AG04450 (cell line): ENCODE measurements at regions not wholly inside any gene's neighbourhood (a gene's known extent, or its start where the extent isn't known, plus 50 kb on each side); places are given as distances from the start of the nearest gene placed in this dataset.

Experiments used
- CTCF ChIA-PET: fragments of 300-600, 350-600 bp; formaldehyde crosslinking; extraction: SDS; loops from one replicate; lab custom pipeline; 2022; ENCODE audit warnings: antibody characterized with exemption, inconsistent platforms; lab: Charles Lee
- POLR2A ChIA-PET: fragments of 350-600 bp; formaldehyde crosslinking; extraction: SDS; loops from one replicate; lab custom pipeline; 2021; ENCODE audit warnings: antibody characterized with exemption, inconsistent platforms; lab: Yijun Ruan, JAX
- DNase-seq: peaks from one replicate; pipeline ENCODE4 v3.0.0-alpha.2; 2011; ENCODE audit warnings: low read depth, low spot score
- H3K27ac ChIP-seq: one replicate; pipeline ENCODE4 v1.5.1; 2012; ENCODE audit warnings: low read depth, low read length, control low read depth
- H3K27me3 ChIP-seq: one replicate; pipeline ENCODE4 v1.6.0; 2012; ENCODE audit warnings: low read length; ENCODE audit not compliant: control insufficient read depth, insufficient read depth
- H3K4me3 ChIP-seq: 2 replicates; pipeline ENCODE4 v1.5.1; 2011; ENCODE audit warnings: mild to moderate bottlenecking, low read depth, low read length, control low read depth
- H3K9me3 ChIP-seq: 2 replicates; pipeline ENCODE4 v1.5.1; 2012; ENCODE audit warnings: low read length; ENCODE audit not compliant: control insufficient read depth, insufficient read depth
- TF ChIP-seq, protein P1 (sequence below): IDR thresholded peaks from 2 replicates; pipeline ENCODE4 v1.5.1; 2011; ENCODE audit warnings: low read depth, low read length, control low read depth, inconsistent platforms

DNA sequence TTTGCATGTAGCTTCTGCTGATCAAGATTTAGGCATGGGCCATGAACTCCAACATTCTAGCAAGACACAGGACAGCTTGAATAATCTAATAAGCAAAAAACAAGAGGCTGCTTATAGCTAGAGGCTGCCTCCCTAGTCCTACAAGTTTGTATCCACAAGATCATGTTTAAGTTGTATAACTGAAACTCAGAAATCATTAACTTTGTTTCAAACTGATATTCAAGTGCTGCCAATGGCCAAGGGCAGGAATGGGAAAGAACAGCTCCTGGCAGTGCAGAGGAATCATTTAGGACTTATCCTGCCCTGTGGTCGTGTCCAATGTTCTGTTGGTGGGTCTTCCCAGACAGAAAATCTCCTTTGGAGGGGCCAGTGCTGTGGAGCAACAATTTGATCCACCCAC is 209.6 kb upstream of the DDI1 start:
- CTCF ChIA-PET, result no interaction called here
- peaks cover 13% of the 10 kb centered on the region for H3K9me3 ChIP-seq
- TF ChIP-seq, protein P1, sequence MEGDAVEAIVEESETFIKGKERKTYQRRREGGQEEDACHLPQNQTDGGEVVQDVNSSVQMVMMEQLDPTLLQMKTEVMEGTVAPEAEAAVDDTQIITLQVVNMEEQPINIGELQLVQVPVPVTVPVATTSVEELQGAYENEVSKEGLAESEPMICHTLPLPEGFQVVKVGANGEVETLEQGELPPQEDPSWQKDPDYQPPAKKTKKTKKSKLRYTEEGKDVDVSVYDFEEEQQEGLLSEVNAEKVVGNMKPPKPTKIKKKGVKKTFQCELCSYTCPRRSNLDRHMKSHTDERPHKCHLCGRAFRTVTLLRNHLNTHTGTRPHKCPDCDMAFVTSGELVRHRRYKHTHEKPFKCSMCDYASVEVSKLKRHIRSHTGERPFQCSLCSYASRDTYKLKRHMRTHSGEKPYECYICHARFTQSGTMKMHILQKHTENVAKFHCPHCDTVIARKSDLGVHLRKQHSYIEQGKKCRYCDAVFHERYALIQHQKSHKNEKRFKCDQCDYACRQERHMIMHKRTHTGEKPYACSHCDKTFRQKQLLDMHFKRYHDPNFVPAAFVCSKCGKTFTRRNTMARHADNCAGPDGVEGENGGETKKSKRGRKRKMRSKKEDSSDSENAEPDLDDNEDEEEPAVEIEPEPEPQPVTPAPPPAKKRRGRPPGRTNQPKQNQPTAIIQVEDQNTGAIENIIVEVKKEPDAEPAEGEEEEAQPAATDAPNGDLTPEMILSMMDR, result no peak
- no peaks in the 10 kb centered on the region for H3K27me3 ChIP-seq
- H3K27ac ChIP-seq, result no peak overlapping the region
- H3K4me3 ChIP-seq, result no peak overlapping the region
- DNase-seq, result no peak
- POLR2A ChIA-PET, result interaction anchor here (0.6 kb wide), 1 partner anchor 514 kb away, joined by 3 read pairs; no protein-coding TSS in a partner anchor

DNA sequence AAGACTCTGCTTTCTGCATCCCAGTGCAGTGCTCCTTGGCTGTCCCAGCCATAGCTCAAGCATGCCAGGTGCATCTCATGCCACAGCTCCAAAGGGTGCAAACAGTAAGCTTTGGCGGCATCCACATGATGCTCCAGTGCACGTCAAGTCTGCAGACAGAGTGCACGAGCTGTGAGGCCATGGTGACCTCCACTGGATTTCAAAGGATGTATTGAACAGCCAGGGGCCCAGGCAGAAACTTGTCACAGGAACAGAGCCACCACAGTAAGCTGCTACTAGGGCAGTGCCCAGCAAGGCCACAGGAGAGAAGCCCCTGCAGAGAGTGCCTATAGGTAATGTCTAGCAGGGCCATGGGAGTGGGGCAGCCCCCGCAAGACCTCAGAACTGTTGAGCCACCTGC is 206.8 kb upstream of the DDI1 start:
- H3K4me3 ChIP-seq, result no peak overlapping the region
- TF ChIP-seq, protein P1, result no peak
- H3K27ac ChIP-seq, result no peak overlapping the region
- POLR2A ChIA-PET, result no interaction called here
- H3K27me3 ChIP-seq, result no peaks in the 10 kb centered on the region
- CTCF ChIA-PET, result no interaction called here
- no peak for DNase-seq
- peaks cover 18% of the 10 kb centered on the region for H3K9me3 ChIP-seq

DNA sequence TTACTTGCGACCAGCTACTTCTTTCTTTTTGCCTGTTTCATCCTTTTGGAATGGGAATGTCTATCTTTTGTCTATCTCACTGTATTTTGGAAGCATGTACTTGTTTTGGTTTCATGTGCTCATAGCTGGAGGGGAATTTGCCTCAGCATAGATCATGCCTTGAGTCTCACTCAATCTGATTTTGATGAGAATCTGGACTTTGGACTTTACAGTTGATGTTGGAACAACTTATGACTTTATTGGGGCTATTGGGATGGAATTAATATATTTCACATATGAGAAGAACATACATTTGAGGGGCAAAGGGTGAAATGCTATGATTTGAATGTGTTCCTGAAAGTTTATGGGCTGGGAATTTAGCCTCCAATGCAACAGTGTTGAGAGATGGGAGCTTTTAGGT is 206.2 kb upstream of the DDI1 start:
- H3K4me3 ChIP-seq, result no peak overlapping the region
- no peak overlapping the region for H3K27ac ChIP-seq
- H3K9me3 ChIP-seq, result peaks cover 18% of the 10 kb centered on the region
- H3K27me3 ChIP-seq, result no peaks in the 10 kb centered on the region
- POLR2A ChIA-PET, result no interaction called here
- no peak for DNase-seq
- TF ChIP-seq, protein P1, result no peak
- CTCF ChIA-PET, result no interaction called here

DNA sequence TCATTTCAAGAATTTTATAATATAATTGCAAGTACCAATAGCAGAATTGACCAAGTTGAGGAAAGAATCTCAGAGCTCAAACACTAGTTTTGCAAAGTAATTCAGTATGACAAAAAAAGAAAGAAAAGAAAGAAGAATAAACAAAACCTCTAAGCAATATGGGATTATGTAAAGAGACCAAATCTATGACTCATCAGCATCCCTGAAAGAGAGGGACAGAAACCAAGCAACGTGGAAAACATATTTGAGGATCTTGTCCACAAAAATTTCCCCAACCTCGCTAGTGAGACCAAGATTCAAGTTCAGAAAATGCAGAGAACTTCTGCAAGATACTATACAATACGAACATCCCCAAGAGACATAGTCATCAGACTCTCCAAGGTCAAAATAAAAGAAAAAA is 203.7 kb upstream of the DDI1 start:
- TF ChIP-seq, protein P1, result no peak
- H3K27ac ChIP-seq, result no peak overlapping the region
- peaks cover 18% of the 10 kb centered on the region for H3K9me3 ChIP-seq
- H3K27me3 ChIP-seq, result no peaks in the 10 kb centered on the region
- no peak overlapping the region for H3K4me3 ChIP-seq
- DNase-seq, result no peak
- CTCF ChIA-PET, result interaction anchor here (0.6 kb wide), 1 partner anchor 1272 kb away, joined by 3 read pairs; no protein-coding TSS in a partner anchor
- POLR2A ChIA-PET, result no interaction called here

DNA sequence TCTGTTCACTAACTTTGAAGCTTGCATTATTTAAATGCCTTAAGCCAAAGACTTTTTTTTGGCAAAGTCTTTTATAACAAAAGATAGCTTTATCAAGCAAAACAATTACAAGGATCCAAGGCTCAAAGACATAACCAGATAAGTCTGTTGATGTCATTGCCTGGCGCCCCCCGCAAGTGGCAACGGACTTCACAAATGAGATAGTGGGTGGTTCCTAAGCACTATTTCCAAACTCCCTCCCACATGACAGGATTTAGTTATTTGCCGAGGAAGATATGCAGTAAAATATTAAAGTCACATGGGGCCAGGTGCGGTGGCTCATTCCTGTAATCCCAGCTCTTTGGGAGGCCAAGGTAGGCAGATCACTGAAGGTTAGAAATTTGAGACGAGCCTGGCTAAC is 194.2 kb upstream of the DDI1 start:
- POLR2A ChIA-PET, result no interaction called here
- Histone ChIP-seq H3K27ac (no peak overlapping the region), H3K27me3 (no peaks in the 10 kb centered on the region), H3K4me3 (no peak overlapping the region), H3K9me3 (no peaks in the 10 kb centered on the region)
- TF ChIP-seq, protein P1, result no peak
- CTCF ChIA-PET, result no interaction called here
- no peak for DNase-seq
